Astrocyte of the spinal cord (primary cell): ENCODE measurements at regions not wholly inside any gene's neighbourhood (a gene's known extent, or its start where the extent isn't known, plus 50 kb on each side); places are given as distances from the start of the nearest gene placed in this dataset.
A peak's percentile ranks its signal among the peaks of the same experiment; 100 is the strongest.

Experiments
- DNase-seq: peaks from one replicate; pipeline ENCODE4 v3.0.0; 2011; ENCODE audit warnings: low read depth, low spot score
- H3K4me3 ChIP-seq: 2 replicates; pipeline ENCODE4 v1.5.1; 2011; ENCODE audit warnings: low read depth, mild to moderate bottlenecking, low read length, moderate library complexity
- in situ Hi-C: cut with HindIII; loops from 2 replicates; pipeline ENCODE4 v1.10.0; 2017; ENCODE audit warnings: low sequenced_read_pairs
- TF ChIP-seq, protein P1 (sequence below): IDR thresholded peaks from 2 replicates; pipeline ENCODE4 v1.5.1; 2012; ENCODE audit warnings: low read depth, mild to moderate bottlenecking, low read length, inconsistent platforms

GRCh38 chr4:66572949-66573348, 902.7 kb upstream of the EPHA5 start:
- H3K4me3 ChIP-seq: no peak overlapping the region
- TF ChIP-seq, protein P1, sequence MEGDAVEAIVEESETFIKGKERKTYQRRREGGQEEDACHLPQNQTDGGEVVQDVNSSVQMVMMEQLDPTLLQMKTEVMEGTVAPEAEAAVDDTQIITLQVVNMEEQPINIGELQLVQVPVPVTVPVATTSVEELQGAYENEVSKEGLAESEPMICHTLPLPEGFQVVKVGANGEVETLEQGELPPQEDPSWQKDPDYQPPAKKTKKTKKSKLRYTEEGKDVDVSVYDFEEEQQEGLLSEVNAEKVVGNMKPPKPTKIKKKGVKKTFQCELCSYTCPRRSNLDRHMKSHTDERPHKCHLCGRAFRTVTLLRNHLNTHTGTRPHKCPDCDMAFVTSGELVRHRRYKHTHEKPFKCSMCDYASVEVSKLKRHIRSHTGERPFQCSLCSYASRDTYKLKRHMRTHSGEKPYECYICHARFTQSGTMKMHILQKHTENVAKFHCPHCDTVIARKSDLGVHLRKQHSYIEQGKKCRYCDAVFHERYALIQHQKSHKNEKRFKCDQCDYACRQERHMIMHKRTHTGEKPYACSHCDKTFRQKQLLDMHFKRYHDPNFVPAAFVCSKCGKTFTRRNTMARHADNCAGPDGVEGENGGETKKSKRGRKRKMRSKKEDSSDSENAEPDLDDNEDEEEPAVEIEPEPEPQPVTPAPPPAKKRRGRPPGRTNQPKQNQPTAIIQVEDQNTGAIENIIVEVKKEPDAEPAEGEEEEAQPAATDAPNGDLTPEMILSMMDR: no peak
- in situ Hi-C loops: no loop called here
- DNase-seq: peak; percentile 94

- in situ Hi-C loops: no loop called here
- TF ChIP-seq, protein P1: no peak
- no peak for DNase-seq
- H3K4me3 ChIP-seq: no peak overlapping the region
These were observed 900.9 kb upstream of the EPHA5 start for GRCh38 chr4:66571145-66571695.

DNA sequence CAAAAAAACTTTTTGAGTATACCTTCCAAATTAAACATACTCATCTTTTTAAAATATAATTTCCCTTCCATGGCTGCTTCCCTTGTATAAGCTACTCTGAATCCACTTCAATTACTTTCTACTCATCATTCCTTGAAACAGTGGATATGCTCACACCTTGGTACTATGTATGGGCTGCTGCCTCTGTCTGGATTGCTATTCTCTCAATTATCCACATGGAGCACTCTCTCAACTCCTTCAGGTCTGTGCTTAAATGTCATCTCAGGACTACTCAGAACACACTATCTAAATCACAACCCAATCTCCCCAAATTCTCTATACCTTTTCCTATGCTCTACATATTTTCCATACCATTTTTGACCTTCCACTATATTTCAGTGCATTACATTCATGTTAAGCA, 898.9 kb upstream of the EPHA5 start:
- H3K4me3 ChIP-seq: no peak overlapping the region
- DNase-seq: no peak
- in situ Hi-C loops: no loop called here
- TF ChIP-seq, protein P1: no peak

GRCh38 chr4:66568431-66568830, 898.1 kb upstream of the EPHA5 start:
- H3K4me3 ChIP-seq: no peak overlapping the region
- DNase-seq: no peak
- in situ Hi-C loops: no loop called here
- TF ChIP-seq, protein P1: no peak

DNA sequence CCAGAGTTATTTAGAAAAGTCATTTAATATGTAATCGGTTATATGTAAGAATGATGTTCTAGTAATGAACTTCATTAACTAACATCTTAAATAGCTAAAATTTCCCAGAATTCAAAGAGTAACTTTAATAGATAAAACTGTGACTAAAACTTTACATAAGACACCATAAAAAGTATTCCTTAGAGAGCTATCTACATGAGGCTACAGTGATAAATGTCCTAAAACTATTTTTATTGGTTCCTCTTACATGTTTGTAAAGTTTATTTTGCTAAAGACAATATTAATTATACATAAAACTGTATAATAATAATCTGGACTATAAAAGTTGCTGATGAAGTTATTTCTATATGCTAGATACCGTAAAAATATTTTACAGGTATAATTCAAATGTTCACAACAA, 897.7 kb upstream of the EPHA5 start:
- no peak overlapping the region for H3K4me3 ChIP-seq
- TF ChIP-seq, protein P1: no peak
- DNase-seq: no peak
- in situ Hi-C loops: no loop called here

DNA sequence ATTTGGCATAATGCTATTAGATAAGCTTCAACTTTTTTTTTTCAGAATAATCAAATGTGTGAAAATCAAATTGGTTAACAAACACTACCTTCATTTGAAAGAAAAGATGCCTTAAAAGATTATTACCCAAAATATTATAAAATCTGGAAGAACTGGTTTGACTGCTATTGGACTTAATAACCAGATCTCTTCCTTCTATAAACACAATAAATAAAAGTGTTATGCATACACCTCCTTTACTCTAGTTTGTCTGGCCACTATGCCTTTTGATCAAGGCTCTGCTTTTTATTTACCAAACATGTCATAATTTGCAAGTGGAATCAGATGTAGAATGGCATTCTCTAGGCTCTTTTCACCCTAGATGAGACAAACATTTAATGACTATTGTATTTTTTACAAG, 897.3 kb upstream of the EPHA5 start:
- TF ChIP-seq, protein P1: no peak
- H3K4me3 ChIP-seq: no peak overlapping the region
- DNase-seq: no peak
- in situ Hi-C loops: no loop called here

GRCh38 chr4:66565801-66566200, 895.5 kb upstream of the EPHA5 start:
- in situ Hi-C loops: no loop called here
- H3K4me3 ChIP-seq: no peak overlapping the region
- TF ChIP-seq, protein P1: no peak
- DNase-seq: no peak
